ENCODE measurements at regions not wholly inside any gene's neighbourhood (a gene's known extent, or its start where the extent isn't known, plus 50 kb on each side); places are given as distances from the start of the nearest gene placed in this dataset.

- TF ChIP-seq, protein P1, sequence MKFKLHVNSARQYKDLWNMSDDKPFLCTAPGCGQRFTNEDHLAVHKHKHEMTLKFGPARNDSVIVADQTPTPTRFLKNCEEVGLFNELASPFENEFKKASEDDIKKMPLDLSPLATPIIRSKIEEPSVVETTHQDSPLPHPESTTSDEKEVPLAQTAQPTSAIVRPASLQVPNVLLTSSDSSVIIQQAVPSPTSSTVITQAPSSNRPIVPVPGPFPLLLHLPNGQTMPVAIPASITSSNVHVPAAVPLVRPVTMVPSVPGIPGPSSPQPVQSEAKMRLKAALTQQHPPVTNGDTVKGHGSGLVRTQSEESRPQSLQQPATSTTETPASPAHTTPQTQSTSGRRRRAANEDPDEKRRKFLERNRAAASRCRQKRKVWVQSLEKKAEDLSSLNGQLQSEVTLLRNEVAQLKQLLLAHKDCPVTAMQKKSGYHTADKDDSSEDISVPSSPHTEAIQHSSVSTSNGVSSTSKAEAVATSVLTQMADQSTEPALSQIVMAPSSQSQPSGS (IDR thresholded peaks at IDR 0.05; ENCODE audit: low read length) = no peak
- TF ChIP-seq NR2C2 (IDR thresholded peaks at IDR 0.05; ENCODE audit: borderline replicate concordance, control insufficient read depth, insufficient read length, low read depth) (no peak), SMC3 (IDR thresholded peaks at IDR 0.05; ENCODE audit: borderline replicate concordance, low read length) (no peak), POLR2A (IDR thresholded peaks at IDR 0.05; ENCODE audit: low read depth, low read length) (no peak), ZBED1 (IDR thresholded peaks at IDR 0.05; ENCODE audit: borderline replicate concordance) (no peak), NFIC (IDR thresholded peaks at IDR 0.05; ENCODE audit: low read depth, low read length) (no peak), RFX5 (IDR thresholded peaks at IDR 0.05; ENCODE audit: low read depth, low read length) (no peak), TCF7 (IDR thresholded peaks at IDR 0.05; ENCODE audit: borderline replicate concordance) (no peak), CTCF (IDR thresholded peaks at IDR 0.05 in 2 of 3, conservative IDR thresholded peaks at IDR 0.05 in 1 of 3; ENCODE audit: control insufficient read depth in 2 of 3, extremely low read depth in 1 of 3, insufficient read depth in 1 of 3, low read depth in 3 of 3, low read length in 3 of 3) (no peak), BHLHE40 (IDR thresholded peaks at IDR 0.05; ENCODE audit: borderline replicate concordance in 1 of 2, low read depth in 2 of 2, low read length in 1 of 2) (no peak)
- TF ChIP-seq, protein P2, sequence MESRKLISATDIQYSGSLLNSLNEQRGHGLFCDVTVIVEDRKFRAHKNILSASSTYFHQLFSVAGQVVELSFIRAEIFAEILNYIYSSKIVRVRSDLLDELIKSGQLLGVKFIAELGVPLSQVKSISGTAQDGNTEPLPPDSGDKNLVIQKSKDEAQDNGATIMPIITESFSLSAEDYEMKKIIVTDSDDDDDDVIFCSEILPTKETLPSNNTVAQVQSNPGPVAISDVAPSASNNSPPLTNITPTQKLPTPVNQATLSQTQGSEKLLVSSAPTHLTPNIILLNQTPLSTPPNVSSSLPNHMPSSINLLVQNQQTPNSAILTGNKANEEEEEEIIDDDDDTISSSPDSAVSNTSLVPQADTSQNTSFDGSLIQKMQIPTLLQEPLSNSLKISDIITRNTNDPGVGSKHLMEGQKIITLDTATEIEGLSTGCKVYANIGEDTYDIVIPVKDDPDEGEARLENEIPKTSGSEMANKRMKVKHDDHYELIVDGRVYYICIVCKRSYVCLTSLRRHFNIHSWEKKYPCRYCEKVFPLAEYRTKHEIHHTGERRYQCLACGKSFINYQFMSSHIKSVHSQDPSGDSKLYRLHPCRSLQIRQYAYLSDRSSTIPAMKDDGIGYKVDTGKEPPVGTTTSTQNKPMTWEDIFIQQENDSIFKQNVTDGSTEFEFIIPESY (IDR thresholded peaks at IDR 0.05) = no peak
Observed at GRCh38 chr4:15244354-15244753, 183.5 kb upstream of the C1QTNF7 start.
